ENCODE measurements at regions not wholly inside any gene's neighbourhood (a gene's known extent, or its start where the extent isn't known, plus 50 kb on each side); places are given as distances from the start of the nearest gene placed in this dataset.

DNA sequence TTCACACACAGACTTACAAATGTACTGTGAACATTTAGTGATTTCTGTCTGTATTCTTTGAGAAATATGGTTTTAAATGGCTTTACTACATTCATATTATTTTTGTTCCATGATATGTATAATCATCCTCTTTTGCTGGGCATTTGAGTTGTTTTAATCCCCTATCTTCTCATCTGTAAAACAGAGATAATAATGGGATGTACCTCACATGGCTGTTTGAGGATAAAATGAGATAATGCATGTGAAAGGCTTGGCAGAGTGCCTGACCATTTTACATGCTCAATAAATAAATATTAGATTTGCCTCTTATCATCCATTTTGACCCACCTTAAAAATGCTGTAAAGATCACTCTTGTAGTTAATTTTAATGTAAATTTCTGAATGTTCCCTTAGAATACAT, 197.2 kb downstream of the C1orf94 start:
- TF ChIP-seq, protein P1, sequence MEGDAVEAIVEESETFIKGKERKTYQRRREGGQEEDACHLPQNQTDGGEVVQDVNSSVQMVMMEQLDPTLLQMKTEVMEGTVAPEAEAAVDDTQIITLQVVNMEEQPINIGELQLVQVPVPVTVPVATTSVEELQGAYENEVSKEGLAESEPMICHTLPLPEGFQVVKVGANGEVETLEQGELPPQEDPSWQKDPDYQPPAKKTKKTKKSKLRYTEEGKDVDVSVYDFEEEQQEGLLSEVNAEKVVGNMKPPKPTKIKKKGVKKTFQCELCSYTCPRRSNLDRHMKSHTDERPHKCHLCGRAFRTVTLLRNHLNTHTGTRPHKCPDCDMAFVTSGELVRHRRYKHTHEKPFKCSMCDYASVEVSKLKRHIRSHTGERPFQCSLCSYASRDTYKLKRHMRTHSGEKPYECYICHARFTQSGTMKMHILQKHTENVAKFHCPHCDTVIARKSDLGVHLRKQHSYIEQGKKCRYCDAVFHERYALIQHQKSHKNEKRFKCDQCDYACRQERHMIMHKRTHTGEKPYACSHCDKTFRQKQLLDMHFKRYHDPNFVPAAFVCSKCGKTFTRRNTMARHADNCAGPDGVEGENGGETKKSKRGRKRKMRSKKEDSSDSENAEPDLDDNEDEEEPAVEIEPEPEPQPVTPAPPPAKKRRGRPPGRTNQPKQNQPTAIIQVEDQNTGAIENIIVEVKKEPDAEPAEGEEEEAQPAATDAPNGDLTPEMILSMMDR (conservative IDR thresholded peaks at IDR 0.05): no peak
- no peak for TF ChIP-seq EZH2 (IDR thresholded peaks at IDR 0.05; ENCODE audit: low read depth)

All from PC-9 (cell line).